Right lobe of liver (tissue), 4 donors: ENCODE measurements at regions not wholly inside any gene's neighbourhood (a gene's known extent, or its start where the extent isn't known, plus 50 kb on each side); places are given as distances from the start of the nearest gene placed in this dataset.

ENCODE experiments used
- POLR2A ChIP-seq: fragments of 450-650 bp; IDR thresholded peaks from one replicate; pipeline ENCODE4 v1.6.1; 2017; ENCODE audit warnings: antibody characterized with exemption, mild to moderate bottlenecking
- TF ChIP-seq, protein P1 (sequence below), 4 donors: fragments of 200-600 bp in 3 of 4; fragments of 450-650 bp in 1 of 4; IDR thresholded peaks; one replicate each; pipeline versions ENCODE4 v1.5.1 to v1.8.0; 2016 to 2022; ENCODE audit warnings: antibody characterized with exemption in 4 of 4, mild to moderate bottlenecking in 2 of 4
- donor health status: DM: no; HTN: no; CAD: no.
- donor health status: DM: no; HTN: no; CAD: no.
- donor health status: DM: no; HTN: yes; CAD: no.

DNA sequence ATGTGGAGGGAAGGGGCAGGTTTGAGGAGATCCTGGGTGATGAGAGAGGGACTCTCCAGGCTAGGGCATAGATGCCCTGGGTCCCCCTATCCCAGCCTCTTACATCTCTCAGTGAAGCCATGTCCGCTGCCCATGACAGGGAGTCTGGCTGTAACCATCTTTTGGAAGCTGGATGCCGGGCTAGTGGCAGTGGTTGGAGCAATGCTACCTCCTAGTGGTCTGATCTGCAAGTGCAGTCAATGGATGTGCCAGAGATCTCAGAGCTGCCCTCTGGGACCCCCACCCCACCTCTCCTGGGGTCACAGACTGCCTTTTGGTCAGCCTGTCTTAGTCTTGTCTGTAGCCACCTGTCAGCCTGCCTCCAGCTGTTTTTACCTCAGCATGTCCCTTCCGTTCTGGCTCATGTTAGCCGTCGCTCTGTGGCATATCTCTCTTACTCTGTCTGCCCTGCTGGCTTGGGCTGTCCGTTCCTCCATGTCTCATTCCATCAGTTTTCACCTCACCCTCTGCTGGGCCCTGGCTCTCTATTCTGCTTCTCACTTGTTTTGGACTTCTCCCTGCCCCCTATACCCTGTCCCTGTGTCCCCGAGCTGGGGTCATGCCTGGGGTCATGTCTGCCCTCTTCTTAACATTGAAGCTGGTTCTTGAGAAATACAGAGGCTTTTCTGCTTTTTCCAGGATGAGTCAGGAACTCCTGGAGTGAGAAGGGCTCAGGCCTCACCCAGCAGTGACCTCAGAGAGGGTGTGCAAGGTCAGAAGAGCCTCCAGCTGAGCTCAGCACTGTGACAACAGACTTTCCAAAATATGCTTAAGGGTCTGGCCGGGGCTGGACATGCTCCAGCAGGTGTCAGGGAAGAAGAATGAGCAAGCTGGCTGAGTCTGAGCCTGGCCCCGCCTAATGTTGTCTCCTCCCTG, 52.0 kb upstream of the THY1 start:
- no peak for TF ChIP-seq POLR2A
- TF ChIP-seq, protein P1, sequence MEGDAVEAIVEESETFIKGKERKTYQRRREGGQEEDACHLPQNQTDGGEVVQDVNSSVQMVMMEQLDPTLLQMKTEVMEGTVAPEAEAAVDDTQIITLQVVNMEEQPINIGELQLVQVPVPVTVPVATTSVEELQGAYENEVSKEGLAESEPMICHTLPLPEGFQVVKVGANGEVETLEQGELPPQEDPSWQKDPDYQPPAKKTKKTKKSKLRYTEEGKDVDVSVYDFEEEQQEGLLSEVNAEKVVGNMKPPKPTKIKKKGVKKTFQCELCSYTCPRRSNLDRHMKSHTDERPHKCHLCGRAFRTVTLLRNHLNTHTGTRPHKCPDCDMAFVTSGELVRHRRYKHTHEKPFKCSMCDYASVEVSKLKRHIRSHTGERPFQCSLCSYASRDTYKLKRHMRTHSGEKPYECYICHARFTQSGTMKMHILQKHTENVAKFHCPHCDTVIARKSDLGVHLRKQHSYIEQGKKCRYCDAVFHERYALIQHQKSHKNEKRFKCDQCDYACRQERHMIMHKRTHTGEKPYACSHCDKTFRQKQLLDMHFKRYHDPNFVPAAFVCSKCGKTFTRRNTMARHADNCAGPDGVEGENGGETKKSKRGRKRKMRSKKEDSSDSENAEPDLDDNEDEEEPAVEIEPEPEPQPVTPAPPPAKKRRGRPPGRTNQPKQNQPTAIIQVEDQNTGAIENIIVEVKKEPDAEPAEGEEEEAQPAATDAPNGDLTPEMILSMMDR (IDR thresholded peaks at IDR 0.05): peak; percentile 83 to 92 (median 87)
